H1 (cell line): ENCODE measurements at regions not wholly inside any gene's neighbourhood (a gene's known extent, or its start where the extent isn't known, plus 50 kb on each side); places are given as distances from the start of the nearest gene placed in this dataset.

Experiments used
- CTCF ChIA-PET: fragments of 300-600 bp; sonication (Branson Sonifier 250); formaldehyde crosslinking; loops from one replicate; lab custom pipeline; 2021; ENCODE audit not compliant: partially characterized antibody; lab: Charles Lee
- POLR2A ChIA-PET: fragments of 300-600 bp; sonication (Branson Sonifier 250); formaldehyde crosslinking; loops from one replicate; lab custom pipeline; 2021; ENCODE audit warnings: inconsistent platforms; ENCODE audit not compliant: partially characterized antibody; lab: Charles Lee
- DNase-seq, 2 experiments: peaks; one replicate each; pipeline versions ENCODE4 v3.0.0 to v3.0.0-alpha.2; 2010 to 2022; ENCODE audit warnings: low spot score in 2 of 2, low read depth in 1 of 2, mixed read lengths in 1 of 2
- FAIRE-seq: peaks from 2 replicates; lab custom pipeline; 2011; peaks lifted over from hg19 to GRCh38; lab: Jason Lieb, UNC
- H2AFZ ChIP-seq: 2 replicates; pipeline ENCODE4 v1.8.1; 2012; ENCODE audit warnings: low read length, inconsistent platforms
- H2AK5ac ChIP-seq: 2 replicates; pipeline ENCODE4 v1.6.1; 2013; ENCODE audit warnings: low read depth, low read length
- H2BK120ac ChIP-seq: replicated peaks from 2 replicates; pipeline ENCODE3; 2013; ENCODE audit warnings: low read depth, low read length, inconsistent platforms
- H2BK12ac ChIP-seq: 2 replicates; pipeline ENCODE4 v1.6.1; 2013; ENCODE audit warnings: low read depth, low read length
- H2BK15ac ChIP-seq: 2 replicates; pipeline ENCODE4 v1.6.1; 2013; ENCODE audit warnings: low read length
- H2BK20ac ChIP-seq: 2 replicates; pipeline ENCODE4 v1.6.1; 2013; ENCODE audit warnings: low read length
- H2BK5ac ChIP-seq: 2 replicates; pipeline ENCODE4 v1.6.1; 2013; ENCODE audit warnings: low read depth, low read length
- H3K14ac ChIP-seq: 2 replicates; pipeline ENCODE4 v1.6.1; 2013; ENCODE audit warnings: inconsistent platforms; ENCODE audit not compliant: insufficient read length
- H3K18ac ChIP-seq: 2 replicates; pipeline ENCODE4 v1.6.1; 2013; ENCODE audit warnings: low read length; ENCODE audit errors: extremely low read depth
- H3K23ac ChIP-seq: 2 replicates; pipeline ENCODE4 v1.6.1; 2013; ENCODE audit warnings: inconsistent platforms; ENCODE audit not compliant: insufficient read length
- H3K23me2 ChIP-seq: 2 replicates; pipeline ENCODE4 v1.6.1; 2013; ENCODE audit warnings: low read depth, low read length
- H3K27ac ChIP-seq: 2 replicates; pipeline ENCODE4 v1.6.1; 2011; ENCODE audit warnings: low read depth, low read length, inconsistent platforms
- H3K27me3 ChIP-seq, 4 experiments: replicated peaks in 1 of 4; 1 replicate in 1 of 4; 2 replicates in 3 of 4; pipeline versions ENCODE4 v1.6.1 to v1.8.1; 2011 to 2013; ENCODE audit warnings: low read length in 3 of 4, mild to moderate bottlenecking in 3 of 4, inconsistent platforms in 2 of 4, mixed read lengths in 2 of 4, moderate library complexity in 1 of 4; ENCODE audit not compliant: control insufficient read depth in 3 of 4, insufficient read depth in 3 of 4; ENCODE audit errors: extremely low read depth in 1 of 4
- H3K36me3 ChIP-seq, 4 experiments: 2 replicates each; pipeline versions ENCODE4 v1.6.1 to v1.8.1; 2011 to 2013; ENCODE audit warnings: mild to moderate bottlenecking in 4 of 4, low read length in 3 of 4, moderate library complexity in 2 of 4, control low read depth in 1 of 4, inconsistent platforms in 1 of 4; ENCODE audit not compliant: insufficient read depth in 4 of 4, control insufficient read depth in 2 of 4
- H3K4ac ChIP-seq: replicated peaks from 2 replicates; pipeline ENCODE3; 2013; ENCODE audit warnings: low read length, low read depth, mixed read lengths, inconsistent platforms; ENCODE audit not compliant: insufficient read length
- H3K4me1 ChIP-seq, 4 experiments: replicated peaks in 1 of 4; 1 replicate in 1 of 4; 2 replicates in 3 of 4; pipeline versions ENCODE4 v1.6.1 to v1.8.1; 2011 to 2013; ENCODE audit warnings: low read length in 3 of 4, inconsistent platforms in 2 of 4, mixed read lengths in 1 of 4; ENCODE audit not compliant: insufficient read depth in 4 of 4, control insufficient read depth in 3 of 4
- H3K4me2 ChIP-seq, 2 experiments: 2 replicates each; pipeline versions ENCODE4 v1.6.1 to v1.8.1; 2011 to 2013; ENCODE audit warnings: low read depth in 2 of 2, low read length in 2 of 2, control low read depth in 1 of 2, inconsistent platforms in 1 of 2, mild to moderate bottlenecking in 1 of 2; ENCODE audit not compliant: insufficient read depth in 1 of 2
- H3K4me3 ChIP-seq, 4 experiments: fragments of 200-600, 300-600 bp in 1 of 4; sonication (generic), shearing (Covaris generic), sonication (Bioruptor Twin) in 1 of 4; 2 replicates each; pipeline versions ENCODE4 v1.5.1 to v1.8.1; 2011 to 2016; ENCODE audit warnings: low read length in 4 of 4, low read depth in 3 of 4, control low read depth in 2 of 4, inconsistent platforms in 2 of 4, mild to moderate bottlenecking in 2 of 4, mixed read lengths in 1 of 4, moderate library complexity in 1 of 4; ENCODE audit not compliant: insufficient read depth in 2 of 4; ENCODE audit errors: extremely low read depth in 1 of 4
- H3K56ac ChIP-seq: replicated peaks from 2 replicates; pipeline ENCODE3; 2013; ENCODE audit warnings: low read depth, mild to moderate bottlenecking, mixed read lengths, low read length, inconsistent platforms; ENCODE audit not compliant: insufficient read length
- H3K79me1 ChIP-seq: 2 replicates; pipeline ENCODE4 v1.6.1; 2013; ENCODE audit warnings: low read depth, low read length, control low read depth
- H3K79me2 ChIP-seq, 2 experiments: 2 replicates each; pipeline versions ENCODE4 v1.6.1 to v1.8.1; 2012 to 2013; ENCODE audit warnings: low read length in 2 of 2, mild to moderate bottlenecking in 2 of 2, inconsistent platforms in 1 of 2; ENCODE audit not compliant: insufficient read depth in 2 of 2, control insufficient read depth in 1 of 2
- H3K9ac ChIP-seq, 4 experiments: replicated peaks in 1 of 4; 1 replicate in 1 of 4; 2 replicates in 3 of 4; pipeline versions ENCODE4 v1.6.1 to v1.8.1; 2011 to 2013; ENCODE audit warnings: low read depth in 3 of 4, low read length in 3 of 4, control low read depth in 2 of 4, mild to moderate bottlenecking in 2 of 4, moderate library complexity in 2 of 4, inconsistent platforms in 1 of 4; ENCODE audit errors: extremely low read depth in 1 of 4
- H3K9me3 ChIP-seq, 2 experiments: 2 replicates each; pipeline versions ENCODE4 v1.6.1 to v1.8.1; 2012 to 2013; ENCODE audit warnings: mild to moderate bottlenecking in 2 of 2, moderate library complexity in 2 of 2, control low read depth in 1 of 2, inconsistent platforms in 1 of 2, low read depth in 1 of 2, low read length in 1 of 2, mixed read lengths in 1 of 2; ENCODE audit not compliant: insufficient read depth in 2 of 2
- H4K20me1 ChIP-seq, 2 experiments: replicated peaks in 1 of 2; 2 replicates each; pipeline versions ENCODE3 to v1.8.1; 2011 to 2013; ENCODE audit warnings: inconsistent platforms in 2 of 2, low read length in 2 of 2, mild to moderate bottlenecking in 1 of 2; ENCODE audit not compliant: insufficient read depth in 2 of 2, control insufficient read depth in 1 of 2
- H4K5ac ChIP-seq: 2 replicates; pipeline ENCODE4 v1.6.1; 2013; ENCODE audit warnings: low read length, low read depth, mixed read lengths, inconsistent platforms; ENCODE audit not compliant: insufficient read length
- H4K8ac ChIP-seq: 2 replicates; pipeline ENCODE4 v1.8.0; 2013; ENCODE audit warnings: mild to moderate bottlenecking, moderate library complexity, low read length, inconsistent platforms; ENCODE audit not compliant: insufficient read depth; ENCODE audit errors: extremely low read depth
- H4K91ac ChIP-seq: replicated peaks from 2 replicates; pipeline ENCODE3; 2013; ENCODE audit warnings: low read length, mixed read lengths, inconsistent platforms; ENCODE audit not compliant: insufficient read length
- E2F6 ChIP-seq: IDR thresholded peaks from 2 replicates; pipeline ENCODE4 v1.6.1; 2012; ENCODE audit warnings: inconsistent platforms
- EP300 ChIP-seq, 2 experiments: IDR thresholded peaks; 1 replicate in 1 of 2; 2 replicates in 1 of 2; pipeline ENCODE4 v1.6.1; 2011 to 2012; ENCODE audit warnings: low read depth in 2 of 2, low read length in 2 of 2, mild to moderate bottlenecking in 2 of 2, borderline replicate concordance in 1 of 2, inconsistent platforms in 1 of 2, moderate library complexity in 1 of 2
- JUND ChIP-seq: IDR thresholded peaks from 2 replicates; pipeline ENCODE4 v1.6.1; 2011; ENCODE audit warnings: mild to moderate bottlenecking, improper control_type of control experiment, low read length
- KDM4A ChIP-seq: IDR thresholded peaks from one replicate; pipeline ENCODE4 v1.7.1; 2012; ENCODE audit warnings: low read depth, mild to moderate bottlenecking, moderate library complexity, low read length, inconsistent platforms; ENCODE audit not compliant: severe bottlenecking
- RNF2 ChIP-seq: fragments of 200-900, 300-1000 bp; sonication (generic); IDR thresholded peaks from 2 replicates; pipeline ENCODE4 v1.7.1; 2016; ENCODE audit warnings: borderline replicate concordance, low read depth, mild to moderate bottlenecking, antibody characterized with exemption, low read length; ENCODE audit not compliant: poor library complexity, severe bottlenecking; ENCODE audit errors: missing control alignments
- SIRT6 ChIP-seq: IDR thresholded peaks from one replicate; pipeline ENCODE4 v1.7.1; 2012; ENCODE audit warnings: low read length, inconsistent platforms
- SP4 ChIP-seq: IDR thresholded peaks from 2 replicates; pipeline ENCODE4 v1.6.1; 2012; ENCODE audit warnings: low read length, inconsistent platforms
- SUZ12 ChIP-seq: fragments of 200-600 bp; sonication (generic); IDR thresholded peaks from 2 replicates; pipeline ENCODE4 v1.6.1; 2012; ENCODE audit warnings: mild to moderate bottlenecking, inconsistent platforms, low read length, moderate library complexity, mixed read lengths
- TEAD4 ChIP-seq: IDR thresholded peaks from 2 replicates; pipeline ENCODE4 v1.6.1; 2012; ENCODE audit warnings: low read depth, low read length, inconsistent platforms, mixed read lengths
- WGBS, 2 experiments: shearing (Covaris generic) in 1 of 2; methylation state at CpG; one replicate each; pipeline versions ENCODE4 v1.1.6 to v1.1.7; 2013 to 2015; ENCODE audit warnings: low lambda C conversion rate in 2 of 2, mixed read lengths in 2 of 2, inconsistent platforms in 1 of 2, low coverage in 1 of 2, missing lambda C conversion rate in 1 of 2; ENCODE audit not compliant: insufficient replicate concordance in 2 of 2, insufficient coverage in 1 of 2, insufficient read length in 1 of 2; ENCODE audit errors: extremely low coverage in 1 of 2, missing lambda C conversion rate in 1 of 2; 5-methylcytosine and 5-hydroxymethylcytosine counted together

GRCh38 chr2:147273628-147274027 is 571.2 kb upstream of the ACVR2A start:
- Histone ChIP-seq H4K91ac (no peak overlapping the region), H2BK5ac (no peak overlapping the region), H3K9ac (no peak overlapping the region), H2BK12ac (no peak overlapping the region), H4K8ac (no peak overlapping the region), H4K5ac (no peak overlapping the region), H3K18ac (no peak overlapping the region), H3K9me3 (peaks cover 10 to 14% of the 10 kb centered on the region in 2 experiments), H3K4me3 (no peak overlapping the region), H2AFZ (no peak overlapping the region), H3K4ac (no peak overlapping the region), H3K14ac (no peak overlapping the region), H3K27ac (no peak overlapping the region), H3K4me1 (no peaks in the 10 kb centered on the region), H3K79me1 (no peaks in the 10 kb centered on the region), H2BK120ac (no peak overlapping the region), H3K4me2 (no peak overlapping the region), H4K20me1 (no peaks in the 10 kb centered on the region), H3K27me3 (no peaks in the 10 kb centered on the region), H2BK15ac (no peak overlapping the region), H3K23me2 (no peaks in the 10 kb centered on the region), H2BK20ac (no peak overlapping the region), H3K23ac (no peak overlapping the region), H3K79me2 (no peaks in the 10 kb centered on the region), H2AK5ac (no peak overlapping the region), H3K36me3 (no peaks in the 10 kb centered on the region), H3K56ac (no peak overlapping the region)
- no peak for DNase-seq
- CTCF ChIA-PET, result interaction anchor here (0.7 to 1.2 kb wide), 3 partner anchors 8 to 218 kb away, joined by 3 read pairs; no protein-coding TSS in a partner anchor
- WGBS, 2 experiments, result 95% methylated on average over 1 of the region's 1 CpG; no CpG with 5 or more reads in 1 of the 2 experiments
- no peak for TF ChIP-seq SUZ12
- TF ChIP-seq SP4, result no peak
- no peak for TF ChIP-seq KDM4A
- TF ChIP-seq TEAD4, result no peak
- no peak for TF ChIP-seq JUND
- TF ChIP-seq E2F6, result no peak
- TF ChIP-seq SIRT6, result no peak
- TF ChIP-seq EP300 (IDR thresholded peaks at IDR 0.05; ENCODE audit: borderline replicate concordance in 1 of 2, low read depth in 2 of 2, low read length in 2 of 2), result no peak
- no peak for TF ChIP-seq RNF2
- FAIRE-seq, result no peak
- POLR2A ChIA-PET, result no interaction called here
